Progenitor cell of endocrine pancreas (in vitro differentiated cells): ENCODE measurements at regions not wholly inside any gene's neighbourhood (a gene's known extent, or its start where the extent isn't known, plus 50 kb on each side); places are given as distances from the start of the nearest gene placed in this dataset.

Experiments used
- DNase-seq: peaks from one replicate; pipeline ENCODE4 v3.0.0; 2021; ENCODE audit warnings: low spot score; ENCODE audit not compliant: unreplicated experiment
- H3K27ac Mint-ChIP-seq: 2 replicates; pipeline ENCODE4 v1.8.0; 2021; ENCODE audit warnings: mild to moderate bottlenecking, moderate library complexity, mixed read lengths
- H3K27me3 Mint-ChIP-seq: 2 replicates; pipeline ENCODE4 v1.8.0; 2021; ENCODE audit warnings: mixed read lengths
- H3K36me3 Mint-ChIP-seq: 2 replicates; pipeline ENCODE4 v1.8.0; 2022; ENCODE audit warnings: mixed read lengths; ENCODE audit not compliant: insufficient read depth
- H3K4me1 Mint-ChIP-seq: 2 replicates; pipeline ENCODE4 v1.8.0; 2021; ENCODE audit warnings: low read depth, mixed read lengths
- H3K4me3 Mint-ChIP-seq: 2 replicates; pipeline ENCODE4 v1.8.0; 2021; ENCODE audit warnings: low read depth, mild to moderate bottlenecking, moderate library complexity, mixed read lengths
- H3K9me3 Mint-ChIP-seq: 2 replicates; pipeline ENCODE4 v1.8.0; 2021; ENCODE audit warnings: low read depth, mixed read lengths
- TF ChIP-seq, protein P1 (sequence below): fragments of 200-600 bp; sonication (generic); IDR thresholded peaks from one replicate; pipeline ENCODE4 v1.5.0; 2021; ENCODE audit warnings: antibody characterized with exemption, mild to moderate bottlenecking; ENCODE audit not compliant: unreplicated experiment

DNA sequence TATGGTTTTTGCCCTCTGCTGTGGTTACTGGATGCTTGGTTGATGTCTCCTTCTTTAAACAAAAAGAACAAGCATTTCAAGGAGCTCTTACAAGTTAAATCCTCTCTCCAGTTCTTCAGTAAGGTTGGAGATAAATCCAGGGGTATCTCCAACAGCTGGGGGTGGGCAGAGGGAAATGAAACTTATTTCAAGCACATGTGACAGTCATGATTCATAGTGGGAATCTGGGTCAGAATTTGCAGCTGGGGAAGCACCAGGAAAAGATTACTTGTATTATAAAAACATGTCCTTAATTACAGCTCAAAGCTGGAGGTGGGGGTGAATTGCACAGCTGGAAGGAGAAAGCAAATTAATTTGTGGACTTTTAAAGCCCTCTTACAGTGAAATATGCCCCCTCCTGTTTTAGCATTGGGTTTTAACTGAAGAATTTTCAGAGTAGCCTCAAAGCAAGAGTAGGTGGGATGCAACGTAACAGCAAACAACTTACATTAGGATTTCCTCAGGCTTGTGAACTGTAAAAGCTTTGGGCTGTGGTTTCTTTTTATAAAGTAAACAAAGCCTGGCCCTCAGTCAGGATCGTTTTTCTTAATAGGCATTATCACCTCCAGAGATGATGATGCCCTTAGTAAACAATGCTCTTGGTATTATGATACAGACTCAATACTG, 596.4 kb downstream of the NYAP2 start:
- Mint-ChIP-seq H3K27ac (no peak overlapping the region), H3K36me3 (no peaks in the 10 kb centered on the region), H3K4me3 (no peak overlapping the region), H3K27me3 (no peaks in the 10 kb centered on the region), H3K9me3 (no peaks in the 10 kb centered on the region), H3K4me1 (no peaks in the 10 kb centered on the region)
- TF ChIP-seq, protein P1, sequence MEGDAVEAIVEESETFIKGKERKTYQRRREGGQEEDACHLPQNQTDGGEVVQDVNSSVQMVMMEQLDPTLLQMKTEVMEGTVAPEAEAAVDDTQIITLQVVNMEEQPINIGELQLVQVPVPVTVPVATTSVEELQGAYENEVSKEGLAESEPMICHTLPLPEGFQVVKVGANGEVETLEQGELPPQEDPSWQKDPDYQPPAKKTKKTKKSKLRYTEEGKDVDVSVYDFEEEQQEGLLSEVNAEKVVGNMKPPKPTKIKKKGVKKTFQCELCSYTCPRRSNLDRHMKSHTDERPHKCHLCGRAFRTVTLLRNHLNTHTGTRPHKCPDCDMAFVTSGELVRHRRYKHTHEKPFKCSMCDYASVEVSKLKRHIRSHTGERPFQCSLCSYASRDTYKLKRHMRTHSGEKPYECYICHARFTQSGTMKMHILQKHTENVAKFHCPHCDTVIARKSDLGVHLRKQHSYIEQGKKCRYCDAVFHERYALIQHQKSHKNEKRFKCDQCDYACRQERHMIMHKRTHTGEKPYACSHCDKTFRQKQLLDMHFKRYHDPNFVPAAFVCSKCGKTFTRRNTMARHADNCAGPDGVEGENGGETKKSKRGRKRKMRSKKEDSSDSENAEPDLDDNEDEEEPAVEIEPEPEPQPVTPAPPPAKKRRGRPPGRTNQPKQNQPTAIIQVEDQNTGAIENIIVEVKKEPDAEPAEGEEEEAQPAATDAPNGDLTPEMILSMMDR = no peak
- DNase-seq = no peak

DNA sequence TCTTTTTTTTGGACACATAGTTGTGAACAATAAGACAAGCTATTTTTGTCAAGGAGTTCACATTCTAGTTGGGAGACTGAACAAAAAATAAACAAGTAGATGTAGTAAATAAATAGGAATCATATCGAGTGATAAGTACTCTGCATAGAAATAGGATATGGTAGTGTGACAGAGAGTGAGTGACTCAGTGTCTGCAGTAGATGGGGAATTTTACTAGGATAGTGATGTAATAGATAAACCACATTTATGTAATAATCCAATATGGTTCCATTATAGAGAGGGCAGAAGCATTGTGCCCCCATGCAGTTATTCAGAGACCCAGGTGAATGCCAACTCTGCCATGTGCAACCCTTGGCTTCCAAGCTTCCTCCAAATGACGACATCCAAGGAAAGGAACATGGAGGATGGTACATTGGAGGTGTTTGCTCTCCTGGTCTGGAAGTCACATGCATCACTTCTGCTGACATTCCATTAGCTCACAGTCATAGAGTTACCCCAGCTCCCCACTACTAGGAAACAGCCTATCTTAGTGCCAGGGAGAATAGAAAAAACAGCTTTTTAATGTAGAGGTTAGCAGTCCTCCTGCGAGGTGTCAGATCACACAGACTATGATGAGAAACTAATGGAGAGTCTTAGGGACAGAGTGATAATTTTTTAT, 595.4 kb downstream of the NYAP2 start:
- DNase-seq = no peak
- no peaks in the 10 kb centered on the region for H3K9me3 Mint-ChIP-seq
- H3K4me1 Mint-ChIP-seq = no peaks in the 10 kb centered on the region
- H3K27me3 Mint-ChIP-seq = no peaks in the 10 kb centered on the region
- H3K36me3 Mint-ChIP-seq = no peaks in the 10 kb centered on the region
- H3K27ac Mint-ChIP-seq = no peak overlapping the region
- no peak overlapping the region for H3K4me3 Mint-ChIP-seq
- TF ChIP-seq, protein P1 = no peak

DNA sequence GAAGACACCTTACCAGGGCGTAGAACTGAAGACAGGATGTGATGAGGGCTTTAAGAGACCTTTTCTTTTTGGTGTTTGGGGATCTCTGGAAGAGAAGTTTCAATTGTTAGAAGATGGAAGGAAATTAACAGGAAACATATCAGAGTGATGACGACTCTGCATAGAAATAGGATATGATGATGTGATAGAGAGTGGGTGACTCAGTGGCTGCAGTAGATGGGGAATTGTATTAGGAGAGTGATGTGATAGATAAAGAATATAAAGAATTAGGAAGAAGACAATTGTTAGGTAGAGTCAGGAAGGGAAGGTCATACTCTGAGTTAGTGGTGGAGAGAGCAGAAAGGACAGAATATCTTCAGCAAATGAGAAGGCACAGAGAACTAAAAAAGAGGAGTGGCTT, 593.9 kb downstream of the NYAP2 start:
- Mint-ChIP-seq H3K27me3 (no peaks in the 10 kb centered on the region), H3K9me3 (no peaks in the 10 kb centered on the region), H3K4me1 (no peaks in the 10 kb centered on the region), H3K4me3 (no peak overlapping the region), H3K36me3 (no peaks in the 10 kb centered on the region), H3K27ac (no peak overlapping the region)
- no peak for DNase-seq
- TF ChIP-seq, protein P1 = no peak

DNA sequence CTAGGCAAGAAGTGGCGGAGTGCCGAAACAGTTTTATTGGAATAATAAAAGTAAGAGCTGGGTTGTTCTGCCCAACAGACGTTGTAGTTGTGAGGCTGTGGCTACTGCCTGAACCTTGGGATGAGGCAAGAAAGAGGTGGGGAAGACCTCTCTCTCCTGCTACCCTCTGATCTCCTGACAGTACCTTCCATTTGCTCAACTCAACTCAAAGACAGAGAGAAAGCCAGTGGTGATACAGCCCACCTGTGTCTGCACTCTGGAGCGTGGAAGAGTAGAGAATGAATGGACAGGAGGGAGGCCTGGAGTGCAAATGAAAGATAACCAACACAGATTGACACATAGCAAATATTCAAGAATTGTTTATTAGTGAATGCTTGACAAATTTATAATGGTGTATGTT, 590.3 kb downstream of the NYAP2 start:
- Mint-ChIP-seq H3K9me3 (peaks cover 3% of the 10 kb centered on the region), H3K36me3 (no peaks in the 10 kb centered on the region)

DNA sequence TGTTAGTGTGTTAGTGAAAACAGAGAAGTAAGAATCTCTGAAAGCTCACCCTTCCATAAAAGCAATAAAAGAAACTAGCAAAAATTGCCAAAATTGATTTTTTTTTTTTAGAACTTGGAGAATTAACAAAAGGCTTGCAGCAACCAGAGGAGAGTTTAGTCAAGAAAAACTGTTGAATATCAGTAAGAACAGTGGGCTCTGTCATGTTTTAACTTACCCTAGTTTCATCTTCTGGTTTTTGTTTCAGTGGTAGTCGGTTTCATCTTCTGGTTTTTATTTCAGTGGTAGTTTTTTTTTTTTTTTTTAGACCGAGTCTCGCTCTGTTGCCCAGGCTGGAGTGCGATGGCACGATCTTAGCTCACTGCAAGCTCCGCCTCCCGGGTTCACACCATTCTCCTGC, 580.9 kb downstream of the NYAP2 start:
- Mint-ChIP-seq H3K4me1 (no peaks in the 10 kb centered on the region), H3K27me3 (no peaks in the 10 kb centered on the region), H3K4me3 (no peak overlapping the region), H3K9me3 (peaks cover 7% of the 10 kb centered on the region), H3K27ac (no peak overlapping the region), H3K36me3 (no peaks in the 10 kb centered on the region)
- TF ChIP-seq, protein P1 = no peak
- no peak for DNase-seq

More for the DNA sequence above, 590.3 kb downstream of the NYAP2 start:
- TF ChIP-seq, protein P1 = no peak
- DNase-seq = no peak
- Mint-ChIP-seq H3K4me3 (no peak overlapping the region), H3K27ac (no peak overlapping the region), H3K27me3 (no peaks in the 10 kb centered on the region), H3K4me1 (no peaks in the 10 kb centered on the region)
